Activated gamma-delta T cell treated with Interleukin-2 at 50 U/mL for 16 hours (primary cell): ENCODE measurements at regions not wholly inside any gene's neighbourhood (a gene's known extent, or its start where the extent isn't known, plus 50 kb on each side); places are given as distances from the start of the nearest gene placed in this dataset.
"Not testable (repeated sequence)": the region's sequence is repeated elsewhere in the genome, so short reads cannot be mapped to it uniquely, and the experiment has no call there.

ENCODE experiments used
- DNase-seq: peaks from one replicate; pipeline ENCODE4 v3.0.0-alpha.2; 2020

DNA sequence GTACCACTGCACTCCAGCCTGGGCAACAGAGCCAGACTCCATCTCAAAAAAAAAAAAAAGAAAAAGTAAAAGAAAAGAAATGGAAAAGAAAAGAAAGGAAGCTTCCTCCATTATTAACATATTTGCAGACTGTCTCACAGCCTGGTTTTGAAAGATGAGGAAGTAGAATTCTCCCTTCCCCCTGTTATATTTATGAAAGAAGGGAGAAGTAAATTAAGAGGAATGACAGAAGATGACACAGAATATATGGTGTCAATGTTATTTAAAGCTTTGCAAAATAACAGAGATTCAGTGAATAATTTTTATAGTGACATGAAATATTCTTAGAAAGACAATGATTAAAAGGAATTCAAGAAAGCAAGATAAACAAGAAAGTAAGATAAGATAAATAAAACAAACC lies 83.7 kb upstream of the PRSS16 start:
- DNase-seq = no peak

DNA sequence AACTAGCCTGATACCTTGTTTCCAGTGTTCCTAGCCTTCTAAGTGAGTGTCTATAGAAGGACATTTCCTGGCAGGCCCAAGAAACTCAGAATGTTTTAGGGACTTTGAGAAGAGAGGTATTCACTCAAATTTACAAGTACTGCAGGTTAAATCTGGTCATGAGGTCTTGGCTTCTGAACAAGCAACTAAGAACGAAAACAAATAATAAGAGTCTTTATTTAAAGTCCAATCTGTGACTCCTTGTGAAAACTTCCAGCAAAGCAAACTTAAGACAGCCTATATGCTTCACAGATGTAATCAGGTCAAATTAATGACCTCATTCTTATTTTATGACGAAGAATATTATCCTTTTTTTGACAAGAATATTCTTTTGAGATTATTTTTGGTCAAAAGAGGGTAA lies 79.4 kb upstream of the PRSS16 start:
- DNase-seq = no peak

- no peak for DNase-seq
These were observed 78.7 kb upstream of the PRSS16 start for GRCh38 chr6:27168586-27169443.

DNA sequence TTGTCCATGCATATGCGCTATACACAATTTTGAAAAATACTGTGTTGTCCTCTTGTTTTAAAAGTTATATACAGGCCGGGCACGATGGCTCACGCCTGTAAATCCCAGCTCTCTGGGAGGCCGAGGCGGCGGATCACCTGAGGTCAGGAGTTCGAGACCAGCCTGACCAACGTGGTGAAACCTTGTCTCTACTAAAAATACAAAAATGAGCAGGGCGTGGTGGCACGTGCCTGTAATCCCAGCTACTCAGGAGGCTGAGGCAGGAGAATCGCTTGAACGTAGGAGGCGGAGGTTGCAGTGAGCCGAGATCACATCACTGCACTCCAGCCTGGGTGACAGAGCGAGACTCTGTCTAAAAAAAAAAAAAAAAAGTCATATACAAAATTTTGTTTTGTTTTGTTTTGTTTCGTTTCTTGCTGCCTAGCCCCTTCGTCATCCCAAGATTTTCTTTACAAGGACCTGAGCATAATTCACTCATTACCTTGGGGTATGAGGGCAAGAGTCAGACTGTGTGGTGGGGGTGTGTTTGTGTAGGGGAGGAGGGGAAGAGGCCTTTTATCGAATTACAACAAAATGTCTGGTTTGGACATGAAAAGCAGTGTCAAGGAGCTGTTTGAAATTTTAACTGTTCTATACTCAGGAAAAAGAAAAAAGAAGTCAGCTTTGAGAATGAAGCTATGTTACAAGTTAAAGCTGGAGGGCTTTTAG lies 74.8 kb upstream of the PRSS16 start:
- DNase-seq = not testable (repeated sequence)

GRCh38 chr6:27173232-27173601 lies 74.3 kb upstream of the PRSS16 start:
- DNase-seq = not testable (repeated sequence)

DNA sequence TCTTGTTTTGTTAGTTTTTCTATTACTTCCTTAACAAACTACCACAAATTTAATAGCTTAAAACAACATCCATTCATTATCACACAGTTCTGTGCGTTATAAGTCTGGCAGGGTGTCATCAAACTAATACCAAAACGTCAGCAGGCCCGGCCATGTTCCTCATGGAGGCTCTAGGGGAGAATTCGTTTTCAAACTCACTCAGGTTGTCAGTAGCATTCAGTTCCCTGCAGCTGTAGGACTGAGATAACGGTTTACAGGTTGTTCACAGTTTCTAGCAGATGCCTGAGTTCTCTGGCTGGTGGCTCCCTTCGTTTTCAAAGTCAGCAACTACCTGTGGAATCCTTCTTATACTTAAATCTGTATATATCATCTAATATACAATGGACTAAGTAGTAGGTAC lies 72.5 kb upstream of the PRSS16 start:
- no peak for DNase-seq

- no peak for DNase-seq
These were observed 71.4 kb upstream of the PRSS16 start for GRCh38 chr6:27176096-27176495.

- peak; percentile 64 for DNase-seq
These were observed 70.7 kb upstream of the PRSS16 start for GRCh38 chr6:27176523-27177484.

DNA sequence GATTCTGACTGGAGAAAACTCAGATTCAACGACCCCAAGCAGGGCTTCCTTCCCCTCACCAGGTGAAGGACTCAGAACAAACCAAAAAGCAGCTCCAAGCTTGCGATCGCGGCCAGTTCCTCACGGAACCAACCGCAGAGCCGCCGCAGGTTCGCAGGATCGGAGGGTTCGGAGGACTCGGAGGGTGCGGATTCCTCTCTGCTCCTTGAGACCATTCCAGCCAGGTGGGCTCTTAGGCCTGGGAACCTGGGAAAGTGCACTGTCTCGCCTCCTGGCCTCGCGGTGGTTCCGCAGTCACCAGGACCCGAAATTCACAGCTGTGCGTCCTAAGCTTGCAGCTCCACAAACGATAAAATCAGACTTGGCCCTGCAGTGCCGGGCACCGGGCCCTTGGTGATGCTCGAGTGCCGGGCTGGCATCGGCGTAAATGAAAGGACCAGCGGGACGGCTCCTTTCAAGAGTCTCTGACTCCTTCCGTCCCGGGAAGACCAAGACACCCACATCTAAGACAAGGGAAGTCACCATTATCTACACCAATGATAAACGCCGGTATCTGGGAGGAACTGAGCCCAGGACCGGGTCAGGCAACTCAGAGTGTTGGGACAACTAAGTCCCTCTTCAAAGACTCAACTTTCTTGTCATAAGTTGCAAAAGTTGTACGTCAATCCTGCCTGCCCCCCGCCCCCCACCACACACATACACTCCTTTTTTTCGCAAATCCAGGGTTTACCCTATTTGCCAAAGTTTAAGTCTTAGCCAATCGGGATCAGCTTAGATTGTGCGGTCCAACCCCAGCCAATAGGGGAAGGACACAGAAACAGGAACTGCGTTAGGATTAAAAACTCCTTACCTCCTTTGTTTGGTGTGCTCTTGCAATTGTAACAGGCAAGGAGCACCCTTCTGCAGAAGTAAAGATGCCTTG lies 69.8 kb upstream of the PRSS16 start:
- peak; percentile 63 for DNase-seq

DNA sequence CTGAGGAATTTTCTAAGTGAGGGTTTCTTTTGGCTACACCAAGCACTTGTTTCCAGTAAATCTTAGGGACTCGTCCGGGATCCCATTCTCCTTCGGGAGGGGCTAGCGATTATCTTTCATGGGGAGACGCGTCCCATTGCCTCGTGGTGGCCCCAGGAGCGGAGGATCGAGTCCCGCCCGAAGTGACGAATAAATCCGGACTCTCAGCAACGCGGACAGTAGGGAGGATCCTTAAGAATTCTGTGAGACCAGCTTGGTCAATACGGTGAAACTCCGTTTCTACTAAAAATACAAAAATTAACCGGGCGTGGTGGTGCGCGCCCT lies 69.1 kb upstream of the PRSS16 start:
- no peak for DNase-seq

DNA sequence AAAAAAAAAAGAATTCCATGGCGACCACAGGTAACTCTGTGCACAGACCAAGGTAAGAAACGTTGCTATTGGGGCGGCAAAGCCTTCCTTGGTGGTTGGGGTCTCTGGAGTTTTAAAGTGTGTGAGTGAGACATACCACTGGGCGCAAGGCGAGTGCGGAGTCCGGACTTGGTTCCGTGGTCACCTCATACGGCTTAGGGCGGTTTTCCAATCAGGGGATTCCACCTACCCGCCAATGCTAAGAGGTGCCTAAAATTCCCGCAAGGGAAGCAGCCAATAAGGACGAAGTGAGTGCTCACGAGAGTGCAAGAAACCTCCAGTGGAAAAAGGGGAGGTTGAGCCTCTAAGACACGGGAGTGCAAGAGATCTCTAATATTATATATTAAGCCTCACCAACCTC lies 68.6 kb upstream of the PRSS16 start:
- DNase-seq = no peak

GRCh38 chr6:27183060-27183832 lies 64.3 kb upstream of the PRSS16 start:
- DNase-seq = no peak

DNA sequence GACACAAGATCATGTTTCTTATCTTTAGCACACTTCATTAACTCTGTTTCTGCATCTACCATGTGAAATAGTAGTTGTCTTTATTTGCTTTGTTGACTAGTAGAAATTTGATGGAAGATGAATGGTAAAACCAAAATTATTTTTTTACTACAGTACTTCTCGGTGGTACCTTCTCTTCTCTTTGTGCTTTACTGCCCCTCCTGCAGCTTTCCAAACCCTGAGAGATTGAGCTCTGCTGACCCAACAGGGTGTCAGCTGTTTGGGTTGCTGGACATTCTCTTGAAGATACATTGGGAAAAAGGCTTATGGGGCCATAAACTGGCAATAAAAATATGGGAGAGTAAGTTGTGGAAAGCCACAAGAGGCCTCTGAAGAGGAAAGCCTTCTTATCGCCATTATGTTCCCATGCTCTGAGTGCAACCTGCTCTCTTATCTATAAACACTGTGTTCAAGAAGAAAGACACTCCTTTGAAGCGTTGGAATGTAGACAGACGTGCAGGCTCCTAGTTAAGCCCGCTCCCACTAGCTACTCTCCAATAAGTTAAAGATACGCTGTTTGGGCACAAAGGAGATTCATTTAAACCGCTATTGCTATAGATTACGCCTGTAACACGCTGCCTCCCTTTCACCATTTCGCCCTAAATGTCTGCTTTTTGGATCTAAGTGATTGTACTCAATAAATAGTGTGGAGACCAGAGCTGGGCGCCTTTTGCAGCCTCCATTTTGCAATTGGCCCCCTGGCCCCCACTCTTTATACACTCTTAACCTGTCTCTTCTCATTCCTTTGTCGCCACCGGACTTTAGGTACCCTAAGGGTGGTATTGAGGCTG lies 60.1 kb upstream of the PRSS16 start:
- no peak for DNase-seq

GRCh38 chr6:27188061-27188884 lies 59.2 kb upstream of the PRSS16 start:
- DNase-seq = peak; percentile 19

DNA sequence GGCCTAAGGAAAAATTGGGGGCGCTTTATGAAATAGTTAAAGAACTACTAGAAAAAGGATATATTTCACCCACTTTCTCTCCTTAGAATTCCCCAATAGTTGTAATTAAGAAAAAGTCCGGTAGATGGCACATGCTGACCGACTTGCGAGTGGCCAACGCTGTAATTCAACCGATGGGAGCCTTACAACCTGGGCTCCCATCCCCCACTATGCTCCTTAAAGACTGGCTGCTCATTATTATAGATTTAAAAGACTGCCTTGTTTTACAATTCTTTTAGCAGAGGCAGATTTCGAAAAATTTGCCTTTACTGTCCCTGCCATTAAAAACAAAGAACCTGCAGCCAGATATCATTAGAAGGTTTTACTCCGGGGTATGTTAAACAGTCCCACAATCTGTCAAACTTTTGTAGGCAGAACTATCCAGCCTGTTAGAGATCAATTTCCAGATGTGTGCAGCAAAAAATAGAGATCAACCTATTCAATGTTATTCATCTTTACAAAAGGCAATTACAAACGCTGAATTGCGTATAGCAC lies 58.5 kb upstream of the PRSS16 start:
- DNase-seq = peak; percentile 31

- DNase-seq = no peak
These were observed 57.4 kb upstream of the PRSS16 start for GRCh38 chr6:27190126-27190525.

- not testable (repeated sequence) for DNase-seq
These were observed 53.0 kb upstream of the PRSS16 start for GRCh38 chr6:27194453-27194852.

DNA sequence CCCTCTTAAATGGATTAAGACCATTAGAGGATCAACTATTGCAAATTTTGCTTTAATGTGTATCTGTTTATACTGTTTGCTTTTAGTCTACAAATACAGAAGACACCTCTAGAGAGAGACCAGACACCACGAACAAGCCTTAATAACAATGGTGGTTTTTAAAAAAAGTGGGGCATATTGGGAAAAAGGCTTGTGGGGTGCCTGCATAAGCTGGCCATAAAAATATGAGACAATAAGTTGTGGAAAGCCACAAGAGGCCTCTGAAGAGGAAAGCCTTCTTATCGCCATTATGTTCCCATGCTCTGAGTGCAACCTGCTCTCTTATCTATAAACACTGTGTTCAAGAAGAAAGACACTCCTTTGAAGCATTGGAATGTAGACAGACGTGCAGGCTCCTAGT lies 52.0 kb upstream of the PRSS16 start:
- DNase-seq = not testable (repeated sequence)
